HG03280 (cell line): ENCODE measurements at regions not wholly inside any gene's neighbourhood (a gene's known extent, or its start where the extent isn't known, plus 50 kb on each side); places are given as distances from the start of the nearest gene placed in this dataset.
"Not testable (repeated sequence)": the region's sequence is repeated elsewhere in the genome, so short reads cannot be mapped to it uniquely, and the experiment has no call there.

ENCODE experiments used
- ATAC-seq: cut with Tn5 transposase; IDR thresholded peaks from one replicate; pipeline ENCODE4 v1.9.1; 2021; ENCODE audit warnings: mild to moderate bottlenecking, moderate library complexity; ENCODE audit not compliant: unreplicated experiment

GRCh38 chr2:91422102-91422501 is 2730.6 kb downstream of the RPIA start:
- ATAC-seq: not testable (repeated sequence)

- ATAC-seq: not testable (repeated sequence)
Measured at GRCh38 chr2:91427148-91427547, 2735.7 kb downstream of the RPIA start.

- not testable (repeated sequence) for ATAC-seq
Measured at GRCh38 chr2:91441932-91442245, 2750.4 kb downstream of the RPIA start.

- ATAC-seq: no peak
Measured at GRCh38 chr2:91442246-91442905, 2750.9 kb downstream of the RPIA start.

GRCh38 chr2:91442906-91443729 is 2751.6 kb downstream of the RPIA start:
- not testable (repeated sequence) for ATAC-seq

- ATAC-seq: not testable (repeated sequence)
Measured at GRCh38 chr2:91443730-91444115, 2752.2 kb downstream of the RPIA start.

- not testable (repeated sequence) for ATAC-seq
Measured at GRCh38 chr2:91445705-91446104, 2754.2 kb downstream of the RPIA start.

GRCh38 chr2:91446489-91446888 is 2755.0 kb downstream of the RPIA start:
- not testable (repeated sequence) for ATAC-seq

GRCh38 chr2:91446915-91447314 is 2755.4 kb downstream of the RPIA start:
- ATAC-seq: not testable (repeated sequence)

- ATAC-seq: not testable (repeated sequence)
Measured at GRCh38 chr2:91447508-91447907, 2756.0 kb downstream of the RPIA start.

- not testable (repeated sequence) for ATAC-seq
Measured at GRCh38 chr2:91462292-91462691, 2770.8 kb downstream of the RPIA start.

- ATAC-seq: not testable (repeated sequence)
Measured at GRCh38 chr2:91463007-91463406, 2771.5 kb downstream of the RPIA start.

GRCh38 chr2:91466780-91467363 is 2775.4 kb downstream of the RPIA start:
- not testable (repeated sequence) for ATAC-seq

- not testable (repeated sequence) for ATAC-seq
Measured at GRCh38 chr2:91476244-91476935, 2784.9 kb downstream of the RPIA start.

- ATAC-seq: not testable (repeated sequence)
Measured at GRCh38 chr2:91476936-91477246, 2785.4 kb downstream of the RPIA start.

- ATAC-seq: not testable (repeated sequence)
Measured at GRCh38 chr2:91477291-91477690, 2785.8 kb downstream of the RPIA start.

- no peak for ATAC-seq
Measured at GRCh38 chr2:91477731-91478672, 2786.5 kb downstream of the RPIA start.

GRCh38 chr2:91478851-91479718 is 2787.6 kb downstream of the RPIA start:
- ATAC-seq: not testable (repeated sequence)

- not testable (repeated sequence) for ATAC-seq
Measured at GRCh38 chr2:91485226-91485625, 2793.8 kb downstream of the RPIA start.
